Osteocyte (in vitro differentiated cells): ENCODE measurements at regions not wholly inside any gene's neighbourhood (a gene's known extent, or its start where the extent isn't known, plus 50 kb on each side); places are given as distances from the start of the nearest gene placed in this dataset.

ENCODE experiments used
- DNase-seq: peaks from one replicate; pipeline ENCODE4 v3.0.0; 2021; ENCODE audit warnings: mixed read lengths; ENCODE audit not compliant: unreplicated experiment; ENCODE audit errors: extremely low spot score
- H3K27ac Mint-ChIP-seq: one replicate; pipeline ENCODE4 v1.8.0; 2021; ENCODE audit warnings: mild to moderate bottlenecking, mixed read lengths; ENCODE audit not compliant: unreplicated experiment
- H3K27me3 Mint-ChIP-seq: one replicate; pipeline ENCODE4 v1.8.0; 2021; ENCODE audit warnings: mixed read lengths; ENCODE audit not compliant: unreplicated experiment
- H3K36me3 Mint-ChIP-seq: one replicate; pipeline ENCODE4 v1.8.0; 2021; ENCODE audit warnings: mixed read lengths; ENCODE audit not compliant: unreplicated experiment
- H3K4me1 Mint-ChIP-seq: one replicate; pipeline ENCODE4 v1.8.0; 2021; ENCODE audit warnings: mixed read lengths; ENCODE audit not compliant: unreplicated experiment
- H3K4me3 Mint-ChIP-seq: one replicate; pipeline ENCODE4 v1.8.0; 2021; ENCODE audit warnings: mild to moderate bottlenecking, moderate library complexity, mixed read lengths; ENCODE audit not compliant: unreplicated experiment
- H3K9me3 Mint-ChIP-seq: one replicate; pipeline ENCODE4 v1.8.0; 2021; ENCODE audit warnings: mixed read lengths; ENCODE audit not compliant: unreplicated experiment
- TF ChIP-seq, protein P1 (sequence below): fragments of 200-600 bp; sonication (generic); IDR thresholded peaks from 2 replicates; pipeline ENCODE4 v1.5.0; 2021; ENCODE audit warnings: antibody characterized with exemption, mild to moderate bottlenecking, moderate library complexity

- Mint-ChIP-seq H3K4me3 (no peak overlapping the region), H3K36me3 (peaks cover 2% of the 10 kb centered on the region), H3K4me1 (no peaks in the 10 kb centered on the region), H3K27me3 (no peaks in the 10 kb centered on the region), H3K9me3 (peaks cover 12% of the 10 kb centered on the region), H3K27ac (no peak overlapping the region)
- TF ChIP-seq, protein P1, sequence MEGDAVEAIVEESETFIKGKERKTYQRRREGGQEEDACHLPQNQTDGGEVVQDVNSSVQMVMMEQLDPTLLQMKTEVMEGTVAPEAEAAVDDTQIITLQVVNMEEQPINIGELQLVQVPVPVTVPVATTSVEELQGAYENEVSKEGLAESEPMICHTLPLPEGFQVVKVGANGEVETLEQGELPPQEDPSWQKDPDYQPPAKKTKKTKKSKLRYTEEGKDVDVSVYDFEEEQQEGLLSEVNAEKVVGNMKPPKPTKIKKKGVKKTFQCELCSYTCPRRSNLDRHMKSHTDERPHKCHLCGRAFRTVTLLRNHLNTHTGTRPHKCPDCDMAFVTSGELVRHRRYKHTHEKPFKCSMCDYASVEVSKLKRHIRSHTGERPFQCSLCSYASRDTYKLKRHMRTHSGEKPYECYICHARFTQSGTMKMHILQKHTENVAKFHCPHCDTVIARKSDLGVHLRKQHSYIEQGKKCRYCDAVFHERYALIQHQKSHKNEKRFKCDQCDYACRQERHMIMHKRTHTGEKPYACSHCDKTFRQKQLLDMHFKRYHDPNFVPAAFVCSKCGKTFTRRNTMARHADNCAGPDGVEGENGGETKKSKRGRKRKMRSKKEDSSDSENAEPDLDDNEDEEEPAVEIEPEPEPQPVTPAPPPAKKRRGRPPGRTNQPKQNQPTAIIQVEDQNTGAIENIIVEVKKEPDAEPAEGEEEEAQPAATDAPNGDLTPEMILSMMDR = no peak
- no peak for DNase-seq
Measured at GRCh38 chr3:30486368-30486767, 120.0 kb upstream of the TGFBR2 start.

DNA sequence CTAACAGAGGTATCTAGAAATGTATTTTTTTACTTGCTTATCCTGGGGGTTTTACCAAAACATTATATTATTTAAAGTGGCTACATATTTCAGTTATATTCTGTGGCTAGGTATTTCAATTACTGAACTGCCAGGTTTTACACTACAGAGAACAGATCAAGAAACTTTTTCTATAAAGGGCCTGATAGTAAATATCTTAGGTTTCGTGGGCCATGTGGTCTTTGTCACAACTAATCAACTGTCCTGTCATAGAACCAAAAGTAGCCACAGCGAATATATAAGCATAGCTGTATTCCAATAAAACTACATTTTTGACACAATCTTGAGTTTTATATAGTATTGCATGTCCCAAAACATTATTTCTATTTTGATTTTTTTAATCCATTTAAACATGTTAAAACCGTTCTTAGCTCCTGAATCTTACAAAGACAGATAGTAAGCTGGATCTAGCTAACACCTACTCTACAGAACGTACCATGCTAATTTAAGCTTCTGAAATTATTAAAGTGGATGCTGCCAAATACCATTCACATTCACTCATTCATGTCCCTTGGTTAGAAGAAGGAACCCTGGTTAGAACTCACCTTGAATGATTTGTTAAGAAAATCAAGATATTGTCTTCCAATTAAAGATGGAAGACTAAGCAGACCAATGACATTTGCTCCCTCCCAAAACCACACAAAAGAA is 118.2 kb upstream of the TGFBR2 start:
- H3K27ac Mint-ChIP-seq = no peak overlapping the region

GRCh38 chr3:30492322-30493192 is 113.8 kb upstream of the TGFBR2 start:
- H3K4me3 Mint-ChIP-seq = no peak overlapping the region
- H3K36me3 Mint-ChIP-seq = peaks cover 2% of the 10 kb centered on the region
- no peak for DNase-seq
- H3K4me1 Mint-ChIP-seq = peaks cover 52% of the 10 kb centered on the region
- H3K27me3 Mint-ChIP-seq = no peaks in the 10 kb centered on the region
- peak overlapping the region; percentile 88 for H3K27ac Mint-ChIP-seq
- H3K9me3 Mint-ChIP-seq = peaks cover 12% of the 10 kb centered on the region
- TF ChIP-seq, protein P1 = no peak

More for the DNA sequence above, 118.2 kb upstream of the TGFBR2 start:
- Mint-ChIP-seq H3K27me3 (no peaks in the 10 kb centered on the region), H3K36me3 (peaks cover 2% of the 10 kb centered on the region), H3K4me3 (no peak overlapping the region), H3K4me1 (peaks cover 9% of the 10 kb centered on the region), H3K9me3 (peaks cover 12% of the 10 kb centered on the region)
- DNase-seq = no peak
- TF ChIP-seq, protein P1 = no peak

GRCh38 chr3:30493911-30494311 is 112.5 kb upstream of the TGFBR2 start:
- TF ChIP-seq, protein P1 = no peak
- Mint-ChIP-seq H3K27me3 (no peaks in the 10 kb centered on the region), H3K36me3 (peaks cover 1% of the 10 kb centered on the region), H3K9me3 (peaks cover 5% of the 10 kb centered on the region), H3K4me1 (peaks cover 58% of the 10 kb centered on the region), H3K4me3 (no peak overlapping the region), H3K27ac (peak overlapping the region; percentile 88)
- DNase-seq = no peak
